NB4 (cell line): ENCODE measurements at regions not wholly inside any gene's neighbourhood (a gene's known extent, or its start where the extent isn't known, plus 50 kb on each side); places are given as distances from the start of the nearest gene placed in this dataset.

Source experiments
- DNase-seq: peaks from one replicate; pipeline ENCODE4 v3.0.0; 2010; ENCODE audit warnings: low read depth
- H3K4me3 ChIP-seq: one replicate; pipeline ENCODE4 v1.5.1; 2011; ENCODE audit warnings: mild to moderate bottlenecking, low read depth, low read length, moderate library complexity
- CTCF ChIP-seq: IDR thresholded peaks from one replicate; pipeline ENCODE4 v1.5.1; 2012; ENCODE audit warnings: low read depth, low read length
- MAX ChIP-seq: IDR thresholded peaks from 2 replicates; pipeline ENCODE4 v1.6.1; 2011; ENCODE audit warnings: low read depth, low read length
- MYC ChIP-seq: IDR thresholded peaks from 2 replicates; pipeline ENCODE4 v1.6.1; 2011; ENCODE audit warnings: low read depth, low read length
- POLR2A ChIP-seq: IDR thresholded peaks from 2 replicates; pipeline ENCODE4 v1.6.1; 2011; ENCODE audit warnings: mild to moderate bottlenecking; ENCODE audit not compliant: insufficient read length; ENCODE audit errors: extremely low read depth

- H3K4me3 ChIP-seq, result no peak overlapping the region
- TF ChIP-seq POLR2A (no peak), CTCF (no peak), MYC (no peak)
- no peak for DNase-seq
Observed at GRCh38 chr14:76688383-76688671, 72.9 kb upstream of the VASH1 start.

- H3K4me3 ChIP-seq, result no peak overlapping the region
- no peak for DNase-seq
- TF ChIP-seq MAX (no peak), MYC (no peak), POLR2A (no peak), CTCF (no peak)
Observed at GRCh38 chr14:76690502-76691105, 70.7 kb upstream of the VASH1 start.

GRCh38 chr14:76694106-76694505 lies 67.2 kb upstream of the VASH1 start:
- no peak overlapping the region for H3K4me3 ChIP-seq
- DNase-seq, result no peak
- TF ChIP-seq MYC, result no peak
- no peak for TF ChIP-seq MAX
- TF ChIP-seq POLR2A, result no peak

GRCh38 chr14:76695263-76695920 lies 65.9 kb upstream of the VASH1 start:
- no peak overlapping the region for H3K4me3 ChIP-seq
- no peak for DNase-seq
- TF ChIP-seq MYC, result no peak
- no peak for TF ChIP-seq POLR2A
- TF ChIP-seq MAX, result no peak
- no peak for TF ChIP-seq CTCF

- no peak for TF ChIP-seq MAX
- TF ChIP-seq POLR2A, result no peak
- no peak for TF ChIP-seq MYC
- TF ChIP-seq CTCF, result no peak
- no peak overlapping the region for H3K4me3 ChIP-seq
- no peak for DNase-seq
Observed at GRCh38 chr14:76696361-76696760, 64.9 kb upstream of the VASH1 start.

- TF ChIP-seq CTCF, result no peak
- no peak for TF ChIP-seq POLR2A
- no peak for TF ChIP-seq MAX
- TF ChIP-seq MYC, result no peak
- no peak for DNase-seq
- no peak overlapping the region for H3K4me3 ChIP-seq
Observed at GRCh38 chr14:76696791-76697190, 64.5 kb upstream of the VASH1 start.
